ENCODE measurements at regions not wholly inside any gene's neighbourhood (a gene's known extent, or its start where the extent isn't known, plus 50 kb on each side); places are given as distances from the start of the nearest gene placed in this dataset.

GRCh38 chr5:28253431-28253830, 1215.0 kb upstream of the CDH9 start:
- H3K9me3 ChIP-seq: peaks cover 0 to 2% (median 0%) of the 10 kb centered on the region in 4 donors
- H3K36me3 ChIP-seq: no peaks in the 10 kb centered on the region
- no peaks in the 10 kb centered on the region for H3K4me1 ChIP-seq
- H3K27ac ChIP-seq: no peak overlapping the region
- TF ChIP-seq, protein P1, sequence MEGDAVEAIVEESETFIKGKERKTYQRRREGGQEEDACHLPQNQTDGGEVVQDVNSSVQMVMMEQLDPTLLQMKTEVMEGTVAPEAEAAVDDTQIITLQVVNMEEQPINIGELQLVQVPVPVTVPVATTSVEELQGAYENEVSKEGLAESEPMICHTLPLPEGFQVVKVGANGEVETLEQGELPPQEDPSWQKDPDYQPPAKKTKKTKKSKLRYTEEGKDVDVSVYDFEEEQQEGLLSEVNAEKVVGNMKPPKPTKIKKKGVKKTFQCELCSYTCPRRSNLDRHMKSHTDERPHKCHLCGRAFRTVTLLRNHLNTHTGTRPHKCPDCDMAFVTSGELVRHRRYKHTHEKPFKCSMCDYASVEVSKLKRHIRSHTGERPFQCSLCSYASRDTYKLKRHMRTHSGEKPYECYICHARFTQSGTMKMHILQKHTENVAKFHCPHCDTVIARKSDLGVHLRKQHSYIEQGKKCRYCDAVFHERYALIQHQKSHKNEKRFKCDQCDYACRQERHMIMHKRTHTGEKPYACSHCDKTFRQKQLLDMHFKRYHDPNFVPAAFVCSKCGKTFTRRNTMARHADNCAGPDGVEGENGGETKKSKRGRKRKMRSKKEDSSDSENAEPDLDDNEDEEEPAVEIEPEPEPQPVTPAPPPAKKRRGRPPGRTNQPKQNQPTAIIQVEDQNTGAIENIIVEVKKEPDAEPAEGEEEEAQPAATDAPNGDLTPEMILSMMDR (IDR thresholded peaks at IDR 0.05): no peak
- no peak for TF ChIP-seq POLR2A (IDR thresholded peaks at IDR 0.05)
- H3K4me3 ChIP-seq: no peak overlapping the region
- no peak for DNase-seq
- no peaks in the 10 kb centered on the region for H3K27me3 ChIP-seq

- H3K4me3 ChIP-seq: no peak overlapping the region
- no peak for TF ChIP-seq POLR2A (IDR thresholded peaks at IDR 0.05)
- TF ChIP-seq, protein P1 (IDR thresholded peaks at IDR 0.05): no peak
- H3K27ac ChIP-seq: no peak overlapping the region
- no peaks in the 10 kb centered on the region for H3K36me3 ChIP-seq
- H3K9me3 ChIP-seq: peaks cover 0 to 2% (median 0%) of the 10 kb centered on the region in 4 donors
- H3K4me1 ChIP-seq: no peaks in the 10 kb centered on the region
- H3K27me3 ChIP-seq: no peaks in the 10 kb centered on the region
- DNase-seq: no peak
These were observed 1211.5 kb upstream of the CDH9 start for GRCh38 chr5:28249771-28250415.

- TF ChIP-seq, protein P1 (IDR thresholded peaks at IDR 0.05): no peak
- no peak for TF ChIP-seq POLR2A (IDR thresholded peaks at IDR 0.05)
- H3K4me3 ChIP-seq: no peak overlapping the region
- no peaks in the 10 kb centered on the region for H3K36me3 ChIP-seq
- no peaks in the 10 kb centered on the region for H3K27me3 ChIP-seq
- no peaks in the 10 kb centered on the region for H3K4me1 ChIP-seq
- no peak overlapping the region for H3K27ac ChIP-seq
- H3K9me3 ChIP-seq: no peaks in the 10 kb centered on the region
- DNase-seq: no peak
These were observed 1196.1 kb upstream of the CDH9 start for GRCh38 chr5:28234356-28234968.

- Histone ChIP-seq H3K4me3 (no peak overlapping the region), H3K9me3 (no peaks in the 10 kb centered on the region), H3K36me3 (no peaks in the 10 kb centered on the region), H3K27me3 (no peaks in the 10 kb centered on the region), H3K27ac (no peak overlapping the region), H3K4me1 (no peaks in the 10 kb centered on the region)
- TF ChIP-seq, protein P1 (IDR thresholded peaks at IDR 0.05): no peak
- TF ChIP-seq POLR2A (IDR thresholded peaks at IDR 0.05): no peak
- DNase-seq: no peak
These were observed 1188.0 kb upstream of the CDH9 start for GRCh38 chr5:28226407-28226806.

GRCh38 chr5:28219539-28219938, 1181.2 kb upstream of the CDH9 start:
- H3K27ac ChIP-seq: no peak overlapping the region
- no peaks in the 10 kb centered on the region for H3K36me3 ChIP-seq
- H3K9me3 ChIP-seq: peaks cover 0 to 4% (median 0%) of the 10 kb centered on the region in 4 donors
- H3K4me3 ChIP-seq: no peak overlapping the region
- H3K27me3 ChIP-seq: no peaks in the 10 kb centered on the region
- TF ChIP-seq, protein P1 (IDR thresholded peaks at IDR 0.05): no peak
- no peak for TF ChIP-seq POLR2A (IDR thresholded peaks at IDR 0.05)
- no peaks in the 10 kb centered on the region for H3K4me1 ChIP-seq
- no peak for DNase-seq

Data from Peyer's patch (tissue), 4 donors.